Non-pigmented ciliary epithelial cell (primary cell): ENCODE measurements at regions not wholly inside any gene's neighbourhood (a gene's known extent, or its start where the extent isn't known, plus 50 kb on each side); places are given as distances from the start of the nearest gene placed in this dataset.
A peak's percentile ranks its signal among the peaks of the same experiment; 100 is the strongest.

Experiments
- DNase-seq: peaks from one replicate; pipeline ENCODE4 v3.0.0-alpha.2; 2010; ENCODE audit warnings: low read depth

DNA sequence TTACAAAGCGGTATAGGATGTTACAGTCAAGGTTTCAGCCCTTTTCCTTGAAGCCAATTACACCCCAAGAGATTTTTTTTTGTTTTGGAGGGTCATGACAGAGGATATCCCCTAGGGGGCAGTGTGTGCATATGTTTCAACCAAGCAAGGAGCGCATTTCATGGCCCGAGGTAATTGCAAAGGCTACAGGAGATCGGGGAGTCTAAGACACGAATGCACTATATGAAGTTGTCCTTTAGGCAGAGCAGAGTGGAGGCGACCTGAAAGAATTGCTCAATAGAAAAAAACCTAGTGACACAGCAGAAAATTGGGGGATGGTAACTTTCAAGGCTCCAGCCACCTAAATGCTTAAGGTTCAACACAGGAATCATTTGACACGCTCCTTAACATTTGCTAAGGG is 219.8 kb upstream of the PARD3B start:
- peak; percentile 54 for DNase-seq

- no peak for DNase-seq
Observed at GRCh38 chr2:204328373-204328772, 216.9 kb upstream of the PARD3B start.

GRCh38 chr2:204329016-204329415 is 216.3 kb upstream of the PARD3B start:
- no peak for DNase-seq

GRCh38 chr2:204329532-204329931 is 215.7 kb upstream of the PARD3B start:
- no peak for DNase-seq

- no peak for DNase-seq
Observed at GRCh38 chr2:204331180-204331579, 214.1 kb upstream of the PARD3B start.

- DNase-seq, result no peak
Observed at GRCh38 chr2:204331988-204332387, 213.3 kb upstream of the PARD3B start.

DNA sequence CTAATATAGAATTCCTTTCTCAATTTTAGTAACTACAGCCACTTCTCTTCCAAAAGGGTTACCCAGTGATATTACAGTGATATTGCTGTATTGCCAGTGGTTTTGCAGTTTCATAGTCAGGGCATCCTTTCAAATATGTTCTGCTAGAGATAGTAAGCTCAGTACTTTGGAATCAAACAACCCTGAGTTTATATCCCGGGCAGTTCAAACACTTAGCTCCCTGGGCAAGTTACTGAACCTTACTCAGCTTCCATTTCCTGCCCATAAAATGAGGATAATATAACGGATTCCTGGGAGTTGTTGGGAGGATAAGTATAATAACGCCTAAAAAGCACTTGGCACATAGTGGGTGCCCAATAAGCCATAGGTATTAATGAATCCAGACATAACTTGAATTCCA is 212.6 kb upstream of the PARD3B start:
- no peak for DNase-seq

- DNase-seq, result no peak
Observed at GRCh38 chr2:204333861-204334260, 211.4 kb upstream of the PARD3B start.

DNA sequence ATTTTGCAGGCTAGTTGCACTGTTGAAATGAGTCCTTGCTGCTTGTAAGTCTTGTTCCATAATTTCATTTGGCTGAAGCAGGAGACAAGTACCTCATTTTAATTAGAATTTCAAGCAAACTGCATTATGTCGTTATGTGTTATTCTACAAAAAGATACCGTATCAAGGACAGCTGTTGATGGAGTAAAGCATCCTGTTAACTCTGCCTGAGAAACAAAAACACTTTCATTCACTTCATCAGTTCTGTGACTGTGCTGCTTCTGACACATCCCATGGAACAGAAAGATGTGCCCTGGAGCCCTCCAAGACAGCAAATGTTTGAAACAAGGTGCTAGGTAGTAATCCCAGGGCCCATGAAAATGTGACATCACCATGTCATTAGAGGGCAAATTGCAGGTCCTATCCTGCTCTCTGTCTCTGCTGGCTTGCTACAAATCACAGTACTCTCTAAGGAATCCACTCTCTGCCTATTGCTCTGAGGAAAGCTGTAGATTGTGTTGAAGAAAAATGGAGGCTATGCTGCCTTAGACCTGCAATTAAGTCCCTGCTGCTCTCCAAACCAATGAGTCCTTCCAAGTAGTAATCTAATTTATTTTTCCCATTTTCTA is 209.7 kb upstream of the PARD3B start:
- no peak for DNase-seq

DNA sequence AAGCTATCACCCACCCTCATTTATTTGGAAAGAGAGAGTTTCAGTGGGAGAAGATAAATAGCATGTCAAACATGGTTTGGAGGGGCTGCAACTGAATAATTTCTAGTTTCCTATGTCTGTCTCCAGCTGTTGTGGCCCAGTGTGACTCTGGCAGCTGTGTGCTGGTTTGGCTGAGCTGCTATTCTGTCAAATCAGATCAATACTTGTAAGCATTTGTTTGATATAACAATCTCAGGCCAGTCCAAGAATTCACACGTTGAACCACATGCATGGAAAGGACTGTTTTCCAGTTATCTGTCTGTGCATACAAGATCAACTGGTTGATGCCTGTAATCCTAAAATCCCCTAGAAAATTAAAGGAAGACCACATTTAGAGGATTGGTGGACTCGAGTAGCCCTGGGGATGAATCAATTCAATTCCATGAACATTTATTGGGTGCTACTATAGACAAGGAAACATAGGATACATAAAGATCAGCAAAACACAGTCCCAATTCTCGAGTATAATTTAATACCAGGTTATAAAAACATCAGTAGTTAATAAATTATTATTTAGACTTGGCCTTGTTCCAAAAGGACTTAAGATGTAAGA is 209.0 kb upstream of the PARD3B start:
- DNase-seq, result no peak

- DNase-seq, result no peak
Observed at GRCh38 chr2:204337638-204338037, 207.6 kb upstream of the PARD3B start.

DNA sequence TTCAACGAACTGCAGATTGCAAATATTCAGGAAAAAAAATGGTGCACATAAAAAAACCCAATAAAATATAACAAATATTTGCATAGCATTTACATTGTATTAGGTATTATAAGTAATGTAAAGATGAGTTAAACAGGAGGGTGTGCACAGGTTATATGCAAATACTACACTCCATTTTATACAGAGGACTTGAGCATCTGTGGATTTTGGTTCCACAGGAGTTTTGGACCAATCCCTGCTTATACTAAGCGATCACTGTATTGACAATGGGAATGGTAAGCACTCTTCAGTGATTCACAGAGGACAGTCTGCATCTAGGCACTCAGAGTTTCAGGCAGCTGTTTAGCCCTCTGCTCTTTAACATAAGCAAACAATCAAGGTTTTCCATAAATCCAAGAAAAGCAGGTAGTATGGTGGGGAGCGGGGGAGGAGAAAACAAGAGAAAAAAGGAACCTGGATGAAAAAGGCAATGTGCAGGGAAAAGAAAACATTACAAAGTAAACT is 206.0 kb upstream of the PARD3B start:
- no peak for DNase-seq

DNA sequence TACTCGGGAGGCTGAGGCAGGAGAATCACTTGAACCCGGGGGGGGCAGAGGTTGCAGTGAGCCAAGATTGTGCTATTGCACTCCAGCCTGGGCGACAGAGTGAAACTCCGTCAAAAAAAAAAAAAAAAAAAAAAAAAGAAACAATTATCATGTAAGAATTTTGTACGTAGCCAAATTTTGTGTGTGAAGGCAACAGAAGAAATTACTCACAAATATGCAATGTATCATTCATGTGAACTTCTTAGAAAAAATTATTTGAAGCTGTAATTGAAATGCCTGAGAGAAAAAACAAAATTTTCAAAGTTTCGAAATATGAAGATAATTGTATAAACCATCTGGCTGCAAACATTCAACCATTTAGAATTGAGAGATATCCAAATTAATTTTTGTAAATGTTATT is 204.8 kb upstream of the PARD3B start:
- no peak for DNase-seq

DNA sequence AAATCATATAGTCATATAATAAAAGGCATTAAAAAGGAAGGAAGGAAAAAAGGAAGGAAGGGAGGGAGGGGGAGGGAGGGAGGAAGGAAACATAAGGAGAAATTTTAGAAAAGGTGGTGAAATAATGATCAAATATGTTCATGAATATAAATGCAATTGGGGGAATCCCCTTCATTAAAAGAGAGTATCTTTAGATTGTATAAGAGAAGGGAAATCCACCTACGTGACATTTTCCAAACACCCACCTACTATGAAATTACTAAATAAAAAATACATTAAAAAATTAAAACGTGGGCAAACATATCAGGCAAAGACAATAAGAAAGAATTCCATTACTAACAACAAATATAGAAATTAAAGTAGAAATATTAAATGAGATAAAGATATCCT is 203.4 kb upstream of the PARD3B start:
- no peak for DNase-seq

DNA sequence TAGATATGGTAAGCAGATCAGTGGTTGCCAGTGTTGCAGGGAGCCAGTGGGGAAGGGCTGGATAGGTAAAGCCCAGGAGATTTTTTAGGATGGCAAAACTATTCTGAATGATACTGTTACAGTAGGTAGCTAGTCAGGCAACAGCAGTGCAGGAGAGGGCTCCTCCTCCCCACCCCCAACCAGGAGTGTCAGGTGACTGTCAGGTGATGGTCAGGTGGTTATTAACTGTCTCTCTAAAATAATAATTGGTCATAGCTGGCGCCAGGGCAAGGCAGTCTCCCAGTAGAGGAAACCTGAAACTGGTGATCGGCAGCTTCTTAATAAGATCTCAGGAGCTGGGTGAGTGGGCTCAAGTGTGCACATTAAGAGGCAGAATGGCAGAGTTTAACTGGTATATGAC is 201.6 kb upstream of the PARD3B start:
- DNase-seq, result no peak

- no peak for DNase-seq
Observed at GRCh38 chr2:204344119-204344518, 201.2 kb upstream of the PARD3B start.

GRCh38 chr2:204346906-204347305 is 198.4 kb upstream of the PARD3B start:
- DNase-seq, result no peak

DNA sequence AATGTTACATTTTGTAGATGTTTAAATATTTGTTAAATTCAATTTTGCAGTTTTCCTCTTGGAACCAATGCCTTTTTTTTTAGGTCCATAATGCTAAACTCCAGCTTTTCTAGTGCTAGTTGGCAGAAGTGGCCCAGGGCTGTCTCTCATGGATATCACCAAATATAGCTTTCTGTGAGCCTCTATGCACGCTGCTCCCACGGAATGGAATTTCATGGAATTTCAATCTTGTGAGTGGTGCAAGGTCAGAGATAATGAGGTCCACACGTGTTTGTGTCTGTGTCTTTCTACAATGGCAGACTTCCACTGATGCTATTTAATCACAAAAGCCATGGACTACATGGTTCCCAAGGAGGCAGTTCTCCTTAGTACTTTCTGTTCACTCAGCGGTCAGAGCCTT is 191.5 kb upstream of the PARD3B start:
- no peak for DNase-seq

DNA sequence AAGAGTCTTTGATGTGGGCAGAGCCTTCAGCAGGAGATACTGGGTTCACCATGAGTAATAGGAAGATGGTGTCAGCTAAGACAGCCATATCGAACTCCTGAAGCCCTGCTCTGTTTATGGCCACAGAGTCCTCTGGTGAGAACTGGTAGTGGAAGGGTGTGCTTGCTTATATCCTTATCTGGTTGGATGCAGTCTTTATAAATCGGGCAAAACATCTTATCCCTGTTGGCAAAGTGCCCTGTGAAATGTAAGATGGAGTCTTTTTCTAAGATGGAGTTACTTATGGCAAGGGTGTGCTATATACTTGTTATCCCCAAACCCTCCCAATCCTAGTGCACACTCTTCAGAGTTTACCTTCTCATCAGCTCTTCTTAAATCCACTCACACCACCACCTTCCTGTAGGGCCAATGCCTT is 190.8 kb upstream of the PARD3B start:
- no peak for DNase-seq

GRCh38 chr2:204355688-204356087 is 189.6 kb upstream of the PARD3B start:
- DNase-seq, result no peak

DNA sequence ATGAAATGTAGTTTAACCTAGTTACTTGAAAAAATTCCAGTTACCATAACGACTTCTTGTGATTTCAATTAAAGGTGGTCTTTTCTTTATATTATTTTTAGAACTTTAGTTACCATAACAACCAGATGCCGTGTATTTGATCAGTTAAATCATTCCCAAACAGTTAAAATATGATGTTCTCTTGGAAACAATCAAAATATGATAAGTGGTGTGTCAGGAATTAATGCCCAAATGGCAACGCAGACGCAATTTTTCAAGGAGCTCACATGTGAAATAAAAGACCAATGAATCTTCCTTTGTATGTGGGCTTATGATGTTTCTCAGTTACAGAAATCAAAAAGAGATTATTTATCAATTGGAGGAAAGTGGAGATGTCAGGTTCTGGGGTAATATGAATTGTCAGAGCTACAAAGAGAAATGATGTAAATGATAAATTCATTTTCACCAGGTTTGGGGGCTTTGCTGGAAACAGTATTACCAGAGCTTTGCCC is 189.1 kb upstream of the PARD3B start:
- no peak for DNase-seq

- DNase-seq, result no peak
Observed at GRCh38 chr2:204357286-204357685, 188.0 kb upstream of the PARD3B start.

DNA sequence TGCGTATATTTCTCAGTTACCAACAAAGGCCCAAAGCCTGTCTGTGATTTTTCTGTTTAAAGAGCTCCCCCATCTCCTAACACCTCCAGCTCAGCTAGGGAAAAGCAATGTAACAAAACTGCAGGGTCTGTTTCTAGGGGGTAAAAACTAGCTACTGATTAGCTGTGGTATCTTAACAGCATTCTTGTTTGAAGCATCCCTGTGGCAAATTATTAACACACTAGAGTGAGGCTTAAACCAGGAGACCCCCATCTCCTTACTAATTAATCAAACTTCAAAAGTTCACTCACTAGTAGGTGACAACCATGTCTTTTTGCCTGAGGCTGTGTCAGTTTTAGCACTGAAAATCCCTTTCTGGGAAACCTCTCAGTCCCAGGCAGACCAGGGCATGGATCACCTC is 186.2 kb upstream of the PARD3B start:
- no peak for DNase-seq
